OCI-LY7 (cell line): ENCODE measurements at regions not wholly inside any gene's neighbourhood (a gene's known extent, or its start where the extent isn't known, plus 50 kb on each side); places are given as distances from the start of the nearest gene placed in this dataset.

Experiments
- BruUV-seq: library from RNA; stranded (reverse); fragments of 400-500 nt; replicated peaks from 2 replicates; lab custom pipeline; 2021; lab: Mats Ljungman, UMichigan
- CTCF ChIA-PET: fragments of 300-600 bp; sonication (Branson Sonifier 250); formaldehyde crosslinking; loops from one replicate; lab custom pipeline; 2022; ENCODE audit warnings: antibody characterized with exemption; ENCODE audit not compliant: unreplicated experiment; lab: Charles Lee
- POLR2A ChIA-PET: fragments of 300-600 bp; sonication (Branson Sonifier 250); formaldehyde crosslinking; loops from one replicate; lab custom pipeline; 2022; ENCODE audit warnings: antibody characterized with exemption; lab: Charles Lee
- DNase-seq: peaks from one replicate; pipeline ENCODE4 v3.0.0-alpha.2; 2015; ENCODE audit warnings: low spot score
- H2AFZ ChIP-seq: fragments of 200-600 bp; sonication (generic), shearing (Covaris generic); 2 replicates; pipeline ENCODE4 v1.6.1; 2014; ENCODE audit warnings: mild to moderate bottlenecking, antibody characterized with exemption, low read length, moderate library complexity
- H3K27ac ChIP-seq: fragments of 200-600 bp; sonication (generic); 2 replicates; pipeline ENCODE4 v1.5.1; 2014; ENCODE audit warnings: mixed run types, low read depth, mild to moderate bottlenecking, moderate library complexity, low read length, inconsistent platforms; ENCODE audit not compliant: poor library complexity, severe bottlenecking
- H3K36me3 ChIP-seq: fragments of 200-600 bp; sonication (generic); 2 replicates; pipeline ENCODE4 v1.6.1; 2014; ENCODE audit warnings: mild to moderate bottlenecking, antibody characterized with exemption, low read length, moderate library complexity, mixed read lengths; ENCODE audit not compliant: insufficient read depth
- H3K4me1 ChIP-seq: fragments of 200-600 bp; sonication (generic); 2 replicates; pipeline ENCODE4 v1.5.1; 2014; ENCODE audit warnings: mild to moderate bottlenecking, low read length; ENCODE audit not compliant: insufficient read depth, poor library complexity, severe bottlenecking
- H3K4me2 ChIP-seq: fragments of 200-600 bp; sonication (generic); 2 replicates; pipeline ENCODE4 v1.6.1; 2014; ENCODE audit warnings: mild to moderate bottlenecking, low read length
- H3K4me3 ChIP-seq: fragments of 200-600 bp; sonication (generic); 2 replicates; pipeline ENCODE4 v1.5.1; 2014; ENCODE audit warnings: mild to moderate bottlenecking, low read depth, low read length; ENCODE audit not compliant: poor library complexity, severe bottlenecking
- H3K79me2 ChIP-seq: fragments of 200-600 bp; sonication (generic); 2 replicates; pipeline ENCODE4 v1.6.1; 2016; ENCODE audit warnings: low read depth, mild to moderate bottlenecking, low read length, moderate library complexity, mixed read lengths; ENCODE audit not compliant: insufficient read depth
- H3K9me2 ChIP-seq: fragments of 200-600 bp; sonication (generic); 2 replicates; pipeline ENCODE4 v1.6.1; 2016; ENCODE audit warnings: mild to moderate bottlenecking, low read length, mixed read lengths; ENCODE audit not compliant: insufficient read depth
- H3K9me3 ChIP-seq: fragments of 200-600 bp; sonication (generic); 2 replicates; pipeline ENCODE4 v1.6.1; 2014; ENCODE audit warnings: mild to moderate bottlenecking, mixed run types, low read length, mixed read lengths
- H4K20me1 ChIP-seq: fragments of 200-600 bp; sonication (generic); 2 replicates; pipeline ENCODE4 v1.6.1; 2014; ENCODE audit warnings: mild to moderate bottlenecking, antibody characterized with exemption, low read length, moderate library complexity, mixed read lengths; ENCODE audit not compliant: insufficient read depth
- CTCF ChIP-seq: fragments of 200-600 bp; sonication (generic); conservative IDR thresholded peaks from 2 replicates; pipeline ENCODE4 v1.5.1; 2014; ENCODE audit warnings: mild to moderate bottlenecking, antibody characterized with exemption, low read length, moderate library complexity, mixed read lengths
- EZH2phosphoT487 ChIP-seq: fragments of 200-600 bp; sonication (generic); IDR thresholded peaks from 2 replicates; pipeline ENCODE4 v1.6.1; 2018; ENCODE audit warnings: low read depth, borderline replicate concordance, mild to moderate bottlenecking, mixed run types, antibody characterized with exemption, low read length, moderate library complexity, mixed read lengths
- intact Hi-C: fragments of 100-400 bp; cut with micrococcal nuclease; formaldehyde crosslinking; loops from one replicate; pipeline ENCODE4 v1.10.0; 2022; ENCODE audit not compliant: unreplicated experiment

- DNase-seq: no peak
- no TSS peak for BruUV-seq
- Histone ChIP-seq H3K79me2 (no peaks in the 10 kb centered on the region), H3K9me2 (no peaks in the 10 kb centered on the region), H3K4me2 (no peak overlapping the region), H4K20me1 (no peaks in the 10 kb centered on the region), H2AFZ (no peak overlapping the region), H3K27ac (no peak overlapping the region), H3K36me3 (no peaks in the 10 kb centered on the region), H3K4me1 (no peaks in the 10 kb centered on the region), H3K4me3 (no peak overlapping the region), H3K9me3 (no peaks in the 10 kb centered on the region)
- CTCF ChIA-PET: no interaction called here
- intact Hi-C loops: no loop called here
- TF ChIP-seq CTCF (no peak), EZH2phosphoT487 (no peak)
- POLR2A ChIA-PET: no interaction called here
Observed at GRCh38 chr13:59514316-59514715, 649.4 kb downstream of the DIAPH3 start.

GRCh38 chr13:59519819-59520218 lies 643.9 kb downstream of the DIAPH3 start:
- H3K4me3 ChIP-seq: no peak overlapping the region
- TF ChIP-seq EZH2phosphoT487: no peak
- TF ChIP-seq CTCF: no peak
- H3K79me2 ChIP-seq: no peaks in the 10 kb centered on the region
- CTCF ChIA-PET: no interaction called here
- H3K27ac ChIP-seq: no peak overlapping the region
- H4K20me1 ChIP-seq: no peaks in the 10 kb centered on the region
- BruUV-seq: no TSS peak
- POLR2A ChIA-PET: no interaction called here
- no peaks in the 10 kb centered on the region for H3K4me1 ChIP-seq
- H3K36me3 ChIP-seq: no peaks in the 10 kb centered on the region
- H2AFZ ChIP-seq: no peak overlapping the region
- intact Hi-C loops: no loop called here
- H3K9me2 ChIP-seq: no peaks in the 10 kb centered on the region
- H3K4me2 ChIP-seq: no peak overlapping the region
- no peak for DNase-seq
- H3K9me3 ChIP-seq: no peaks in the 10 kb centered on the region

DNA sequence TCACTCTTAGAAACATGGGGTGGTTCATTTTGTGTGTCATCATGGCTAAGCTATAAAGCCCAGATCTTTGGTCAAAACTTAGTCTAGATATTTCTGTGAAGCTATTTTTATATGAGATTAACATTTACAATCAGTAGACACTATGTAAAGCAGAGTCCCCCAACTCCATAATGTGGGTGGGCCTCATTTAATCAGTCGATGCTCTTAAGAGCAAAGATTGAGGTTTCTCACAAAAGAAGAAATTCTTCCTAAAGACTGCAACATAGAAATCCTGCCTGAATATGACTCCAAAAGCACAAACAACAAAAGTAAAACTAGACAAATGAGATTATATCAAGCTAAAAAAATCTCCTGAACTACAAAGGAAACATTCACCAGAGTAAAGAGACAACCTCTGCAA lies 642.2 kb downstream of the DIAPH3 start:
- Histone ChIP-seq H3K4me3 (no peak overlapping the region), H3K36me3 (no peaks in the 10 kb centered on the region), H3K27ac (no peak overlapping the region), H3K79me2 (no peaks in the 10 kb centered on the region), H3K4me2 (no peak overlapping the region), H3K9me3 (no peaks in the 10 kb centered on the region), H3K9me2 (no peaks in the 10 kb centered on the region), H4K20me1 (no peaks in the 10 kb centered on the region), H2AFZ (no peak overlapping the region), H3K4me1 (no peaks in the 10 kb centered on the region)
- no TSS peak for BruUV-seq
- ChIA-PET POLR2A (interaction anchor here (0.7 to 1.4 kb wide), 2 partner anchors 8 to 11 kb away, joined by 3 read pairs; no protein-coding TSS in a partner anchor), CTCF (no interaction called here)
- no peak for DNase-seq
- intact Hi-C loops: no loop called here
- TF ChIP-seq EZH2phosphoT487 (no peak), CTCF (no peak)
